ENCODE measurements at regions not wholly inside any gene's neighbourhood (a gene's known extent, or its start where the extent isn't known, plus 50 kb on each side); places are given as distances from the start of the nearest gene placed in this dataset.
"Not testable (repeated sequence)": the region's sequence is repeated elsewhere in the genome, so short reads cannot be mapped to it uniquely, and the experiment has no call there.

DNA sequence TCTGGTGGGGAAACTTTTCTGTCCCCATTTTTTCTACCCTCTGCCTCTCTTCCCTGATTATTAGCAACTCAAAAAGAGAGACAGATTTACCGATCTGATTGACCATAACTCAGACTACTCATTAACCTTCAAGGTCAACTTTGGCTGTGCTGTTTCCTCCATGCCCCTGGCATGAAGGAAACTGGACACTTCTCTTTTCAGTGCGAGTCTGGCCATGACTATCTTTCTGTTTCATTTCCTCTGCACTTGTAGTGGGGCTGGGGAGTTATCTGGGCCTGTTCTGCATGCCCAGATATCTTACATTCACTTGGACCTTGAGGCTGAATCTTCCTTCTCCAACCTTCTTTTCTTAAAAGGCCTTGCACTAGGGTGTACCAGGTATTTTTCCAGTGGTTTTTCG lies 76.9 kb upstream of the SLCO2A1 start:
- no peak for DNase-seq (ENCODE audit: low read depth)

DNA sequence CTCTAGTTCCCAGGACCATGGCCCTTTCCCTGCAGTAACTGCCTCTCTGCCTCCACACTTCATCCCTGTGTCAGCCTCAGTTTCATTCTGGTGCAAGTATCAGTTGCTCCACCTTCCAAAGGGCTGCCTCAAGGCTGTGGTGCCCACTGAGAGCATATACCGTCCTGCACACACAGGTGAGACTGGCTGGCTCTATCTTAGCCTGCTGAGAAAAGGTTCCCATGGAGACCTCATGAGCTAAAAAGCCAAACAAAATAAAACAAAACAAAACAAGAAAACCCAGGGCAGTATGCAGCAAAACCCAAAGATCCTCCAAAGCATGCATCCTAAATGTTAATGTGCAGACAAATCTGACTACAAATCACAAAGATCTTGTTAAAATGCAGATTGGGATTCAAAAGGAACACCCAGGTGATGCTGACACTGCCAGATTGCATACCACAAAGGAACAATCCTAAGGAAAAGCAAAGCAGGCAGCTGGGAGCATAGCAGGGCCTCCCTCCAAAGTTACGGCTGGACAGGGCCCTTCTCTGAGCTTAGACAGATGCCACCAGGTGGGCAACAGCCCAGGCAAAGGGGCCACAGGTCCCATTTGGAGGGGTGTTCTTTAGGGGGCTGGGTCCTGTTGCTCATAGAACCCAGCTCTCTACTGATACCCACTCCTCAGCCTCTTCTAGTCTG lies 76.3 kb upstream of the SLCO2A1 start:
- DNase-seq (ENCODE audit: low read depth) = no peak

GRCh38 chr3:134104031-134104430 lies 74.3 kb upstream of the SLCO2A1 start:
- peak; percentile 62 for DNase-seq (ENCODE audit: low read depth)

DNA sequence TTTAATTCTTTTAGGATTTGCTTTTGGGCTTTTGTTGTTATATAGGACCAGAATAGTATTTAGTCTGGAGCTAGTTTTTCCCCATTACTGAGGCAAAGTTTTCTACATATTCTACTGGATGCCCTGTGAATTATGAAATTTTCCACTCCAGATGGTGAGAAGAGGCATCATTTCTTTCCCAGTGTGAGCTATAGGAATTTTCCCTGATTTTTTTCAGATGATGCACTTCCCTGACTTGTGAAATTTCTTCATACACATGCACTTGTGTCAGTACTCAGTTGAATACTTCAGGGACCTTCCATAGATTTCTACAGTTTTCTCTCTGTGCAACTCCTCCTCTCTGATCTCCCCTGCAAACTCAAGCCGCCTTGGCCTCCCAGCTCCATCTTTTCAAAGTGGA lies 73.7 kb upstream of the SLCO2A1 start:
- DNase-seq (ENCODE audit: low read depth) = peak; percentile 25

DNA sequence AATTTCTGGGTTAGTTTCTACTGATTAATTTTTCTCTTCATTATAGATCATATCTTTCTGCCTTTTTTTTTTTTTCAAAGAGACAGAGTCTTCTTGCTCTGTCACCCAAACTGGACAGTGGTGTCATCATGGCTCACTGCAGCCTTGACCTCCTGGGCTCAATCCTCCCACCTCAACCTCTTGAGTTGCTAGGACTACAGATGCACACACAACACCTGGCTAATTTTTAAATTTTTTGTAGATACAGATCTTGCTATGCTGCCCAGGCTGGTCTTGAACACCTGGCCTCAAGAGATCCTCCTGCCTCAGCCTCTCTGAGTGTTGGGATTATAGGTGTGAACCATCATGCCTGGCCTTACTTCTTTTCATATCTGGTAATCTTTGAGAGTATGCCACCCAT lies 73.3 kb upstream of the SLCO2A1 start:
- no peak for DNase-seq (ENCODE audit: low read depth)

DNA sequence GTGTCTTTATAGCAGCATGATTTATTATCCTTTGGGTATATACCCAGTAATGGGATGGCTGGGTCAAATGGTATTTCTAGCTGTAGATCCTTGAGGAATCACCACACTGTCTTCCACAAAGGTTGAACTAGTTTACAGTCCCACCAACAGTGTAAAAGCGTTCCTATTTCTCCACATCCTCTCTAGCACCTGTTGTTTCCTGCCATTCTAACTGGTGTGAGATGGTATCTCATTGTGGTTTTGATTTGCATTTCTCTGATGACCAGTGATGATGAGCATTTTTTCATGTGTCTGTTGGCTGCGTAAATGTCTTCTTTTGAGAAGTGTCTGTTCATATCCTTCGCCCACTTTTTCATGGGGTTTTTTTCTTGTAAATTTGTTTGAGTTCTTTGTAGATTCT lies 66.5 kb upstream of the SLCO2A1 start:
- not testable (repeated sequence) for DNase-seq (ENCODE audit: low read depth)

- DNase-seq (ENCODE audit: low read depth) = no peak
Observed at GRCh38 chr3:134095005-134095404, 65.3 kb upstream of the SLCO2A1 start.

DNA sequence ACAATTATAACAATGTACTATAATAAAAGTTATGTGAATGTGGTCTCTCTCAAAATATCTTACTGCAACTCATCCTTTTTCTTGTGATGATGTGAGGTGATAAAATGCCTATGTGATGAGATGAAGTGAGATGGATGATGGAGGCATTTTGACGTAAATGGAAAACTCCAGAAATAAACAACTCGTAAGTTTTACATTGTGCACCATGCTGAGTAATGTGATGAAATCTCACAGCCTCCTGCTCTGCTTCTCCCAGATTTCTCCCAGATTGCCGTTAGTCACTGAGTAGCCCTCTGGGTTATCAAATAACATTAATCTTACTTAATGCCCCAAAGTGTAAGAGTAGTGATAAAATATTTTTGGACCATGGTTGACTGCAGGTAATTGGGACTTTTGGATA lies 64.8 kb upstream of the SLCO2A1 start:
- peak; percentile 97 for DNase-seq (ENCODE audit: low read depth)

DNA sequence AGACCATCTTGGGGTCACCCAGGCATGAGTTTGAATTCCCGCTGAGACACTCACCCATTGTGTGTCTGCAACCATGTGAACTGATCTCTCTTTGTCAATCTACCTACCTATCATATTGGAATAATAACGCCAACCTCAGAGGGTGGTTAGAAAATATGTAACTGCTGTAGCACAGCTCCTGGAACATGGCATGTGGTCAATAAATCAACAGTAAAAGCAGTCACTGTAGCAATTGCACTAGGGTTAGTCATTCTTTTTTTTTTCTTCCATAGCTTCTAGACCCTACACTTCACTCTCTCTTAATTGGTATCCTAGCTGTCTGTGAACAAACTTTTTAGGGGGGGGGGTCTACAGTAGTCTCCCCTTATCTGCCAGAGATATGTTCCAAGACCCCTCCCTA lies 64.2 kb upstream of the SLCO2A1 start:
- DNase-seq (ENCODE audit: low read depth) = peak; percentile 90

- DNase-seq (ENCODE audit: low read depth) = peak; percentile 92
Observed at GRCh38 chr3:134092208-134092701, 62.5 kb upstream of the SLCO2A1 start.

DNA sequence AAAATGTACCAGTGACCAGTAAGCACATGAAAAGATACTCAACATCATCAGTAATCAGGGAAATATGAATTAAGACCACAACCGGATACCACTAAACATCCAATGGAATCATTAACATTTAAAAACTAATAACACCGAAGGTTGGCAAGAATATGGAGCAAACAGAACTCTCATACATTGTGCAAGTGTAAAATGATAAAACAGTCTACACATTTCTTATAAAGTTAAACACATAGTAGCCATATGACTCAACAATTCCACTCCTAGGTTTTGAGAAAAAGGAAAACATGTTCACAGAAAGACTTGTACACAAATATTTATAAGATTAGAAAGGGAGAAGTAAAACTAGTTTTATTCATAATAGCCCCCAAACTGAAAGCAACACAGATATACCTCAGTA lies 60.3 kb upstream of the SLCO2A1 start:
- DNase-seq (ENCODE audit: low read depth) = peak; percentile 53

GRCh38 chr3:134087060-134087974 lies 57.6 kb upstream of the SLCO2A1 start:
- peak; percentile 52 for DNase-seq (ENCODE audit: low read depth)

DNA sequence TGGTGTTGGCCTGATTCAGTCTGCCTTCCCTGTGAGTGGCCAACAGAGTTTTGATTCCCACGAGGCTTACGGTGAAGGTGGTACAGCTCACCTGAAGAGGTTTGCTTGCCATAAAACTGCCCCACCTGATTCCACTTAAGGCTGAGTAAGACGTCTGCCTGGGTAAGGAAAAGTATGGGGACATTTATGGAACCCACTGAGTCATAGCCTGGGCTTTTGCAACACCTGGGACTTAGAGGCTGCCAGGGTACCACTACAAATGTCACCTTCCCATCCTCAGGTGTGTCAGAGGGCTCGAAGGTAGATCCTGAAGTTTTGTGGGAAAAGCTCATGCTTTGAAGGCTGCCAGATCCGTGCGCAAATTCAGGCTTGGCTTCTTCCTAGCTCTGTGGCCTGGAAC lies 56.9 kb upstream of the SLCO2A1 start:
- no peak for DNase-seq (ENCODE audit: low read depth)

DNA sequence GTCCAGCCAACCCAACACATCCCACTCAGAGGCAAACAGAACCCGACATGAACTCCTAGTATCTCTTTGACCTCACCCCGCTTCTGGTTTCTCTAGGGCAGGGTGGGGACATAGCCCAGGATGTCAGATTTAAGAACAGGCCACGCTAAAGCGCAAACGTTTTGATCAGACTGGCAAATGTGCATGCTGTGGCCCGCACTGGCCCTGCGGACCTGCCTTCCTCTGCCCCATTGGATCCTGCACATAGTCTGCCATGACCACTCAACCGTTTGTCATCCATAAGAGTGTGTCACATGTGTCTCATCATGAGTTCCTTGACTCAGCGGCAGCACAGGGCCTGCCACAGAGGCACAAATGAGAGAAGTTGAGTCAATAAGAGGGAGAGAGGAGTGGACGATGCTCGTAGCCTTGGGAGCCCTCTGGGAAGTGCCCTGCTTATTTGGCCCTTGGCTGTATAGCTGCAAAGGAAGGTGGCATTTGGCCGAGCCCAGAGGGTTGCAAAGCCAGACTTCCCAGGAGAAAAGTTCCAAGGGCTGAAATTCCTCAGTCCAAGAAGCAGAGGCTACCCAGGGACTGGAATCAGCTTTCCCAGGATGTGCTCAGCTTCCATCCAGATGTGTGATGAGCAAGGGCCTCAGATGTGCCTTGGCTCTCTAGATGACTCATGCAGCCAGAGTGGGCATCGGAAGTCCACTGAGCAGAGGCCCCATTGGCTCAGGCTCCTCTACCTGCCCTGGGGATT lies 55.5 kb upstream of the SLCO2A1 start:
- no peak for DNase-seq (ENCODE audit: low read depth)

GRCh38 chr3:134084242-134084950 lies 54.7 kb upstream of the SLCO2A1 start:
- no peak for DNase-seq (ENCODE audit: low read depth)

GRCh38 chr3:134083626-134084241 lies 54.0 kb upstream of the SLCO2A1 start:
- DNase-seq (ENCODE audit: low read depth) = no peak

GRCh38 chr3:134083008-134083407 lies 53.3 kb upstream of the SLCO2A1 start:
- DNase-seq (ENCODE audit: low read depth) = no peak

GRCh38 chr3:134082582-134082981 lies 52.9 kb upstream of the SLCO2A1 start:
- DNase-seq (ENCODE audit: low read depth) = no peak

GRCh38 chr3:134081211-134081610 lies 51.5 kb upstream of the SLCO2A1 start:
- no peak for DNase-seq (ENCODE audit: low read depth)

DNA sequence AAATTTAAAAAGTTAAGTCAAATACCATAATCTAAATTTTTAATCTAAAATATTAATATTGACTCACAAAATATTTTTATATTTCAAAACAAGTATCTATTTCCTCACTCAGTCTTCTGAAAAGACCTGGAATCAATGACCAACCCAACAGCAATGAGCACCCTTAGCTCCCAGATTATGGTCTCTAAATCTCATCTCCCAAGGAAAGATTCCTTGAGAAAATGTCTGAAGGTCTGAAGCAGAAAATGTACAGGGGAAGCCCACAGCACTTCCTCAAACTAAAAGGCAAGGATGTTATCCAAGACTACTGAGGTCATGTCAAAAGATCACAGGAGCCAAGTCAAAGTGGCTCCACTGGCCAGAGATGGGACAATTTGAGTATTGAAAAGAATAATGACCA lies 51.0 kb upstream of the SLCO2A1 start:
- DNase-seq (ENCODE audit: low read depth) = no peak

GRCh38 chr3:134079761-134080160 lies 50.0 kb upstream of the SLCO2A1 start:
- DNase-seq (ENCODE audit: low read depth) = no peak

All from amniotic epithelial cell (primary cell).